HG03460 (cell line): ENCODE measurements at regions not wholly inside any gene's neighbourhood (a gene's known extent, or its start where the extent isn't known, plus 50 kb on each side); places are given as distances from the start of the nearest gene placed in this dataset.
"Not testable (repeated sequence)": the region's sequence is repeated elsewhere in the genome, so short reads cannot be mapped to it uniquely, and the experiment has no call there.

Experiments used
- ATAC-seq: cut with Tn5 transposase; IDR thresholded peaks from one replicate; pipeline ENCODE4 v1.9.1; 2021; ENCODE audit not compliant: unreplicated experiment

- no peak for ATAC-seq
Measured at GRCh38 chr6:67003844-67004243, 1296.8 kb upstream of the EYS start.

DNA sequence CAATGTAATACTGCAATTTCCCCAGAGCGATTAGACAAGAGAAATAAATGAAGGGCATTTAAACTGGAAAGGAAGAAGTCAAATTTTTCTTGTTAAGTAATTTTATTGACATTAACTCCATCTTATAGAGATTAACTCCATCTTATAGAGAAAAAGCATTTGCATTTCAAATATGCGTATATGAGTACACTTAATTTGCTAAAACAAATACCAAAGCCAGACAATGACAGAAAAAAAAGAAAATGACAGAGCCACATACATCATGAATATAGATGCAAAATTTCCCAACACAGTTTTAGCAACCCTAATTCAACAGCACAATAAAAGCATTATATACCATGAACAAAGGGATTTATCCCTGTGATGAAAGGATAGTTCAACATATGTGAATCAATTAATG, 1293.1 kb upstream of the EYS start:
- ATAC-seq = no peak

DNA sequence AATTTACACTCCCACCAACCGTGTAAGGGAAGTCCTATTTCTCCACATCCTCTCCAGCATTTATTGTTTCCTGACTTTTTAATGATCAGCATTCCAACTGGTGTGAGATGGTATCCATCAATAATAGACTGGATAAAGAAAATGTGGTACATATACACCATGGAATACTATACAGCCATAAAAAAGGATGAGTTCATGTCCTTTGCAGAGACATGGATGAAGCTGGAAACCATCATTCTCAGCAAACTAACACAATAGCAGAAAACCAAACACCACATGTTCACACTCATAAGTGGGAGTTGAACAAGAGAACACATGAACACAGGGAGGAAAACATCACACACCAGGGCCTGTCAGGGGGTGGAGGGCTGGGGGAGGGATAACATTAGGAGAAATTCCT, 1290.6 kb upstream of the EYS start:
- ATAC-seq = not testable (repeated sequence)

GRCh38 chr6:66995669-66996068, 1288.6 kb upstream of the EYS start:
- ATAC-seq = no peak

GRCh38 chr6:66993708-66994107, 1286.7 kb upstream of the EYS start:
- ATAC-seq = not testable (repeated sequence)

GRCh38 chr6:66993272-66993671, 1286.2 kb upstream of the EYS start:
- ATAC-seq = no peak

- ATAC-seq = no peak
Measured at GRCh38 chr6:66992660-66993059, 1285.6 kb upstream of the EYS start.

- no peak for ATAC-seq
Measured at GRCh38 chr6:66986940-66987339, 1279.9 kb upstream of the EYS start.

DNA sequence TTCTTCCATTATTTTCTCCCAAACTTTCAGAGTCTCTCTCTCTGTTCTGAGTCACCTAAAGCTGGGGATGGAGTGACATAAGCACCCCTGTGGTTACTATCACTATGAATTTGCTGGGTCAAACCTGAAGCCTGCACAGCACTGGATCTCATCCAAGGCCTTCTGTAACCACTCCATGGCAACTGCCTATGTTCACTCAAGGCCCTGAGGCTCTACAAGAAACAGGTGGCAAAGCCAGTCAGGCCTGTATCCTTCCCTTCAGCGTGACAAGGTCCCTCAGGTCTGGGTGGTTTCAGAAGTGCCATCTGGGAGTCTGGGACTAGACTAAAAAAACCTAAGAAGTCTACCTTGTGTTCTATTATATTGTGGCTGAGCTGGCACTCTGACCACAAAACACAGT, 1278.8 kb upstream of the EYS start:
- no peak for ATAC-seq

- no peak for ATAC-seq
Measured at GRCh38 chr6:66970373-66970772, 1263.3 kb upstream of the EYS start.

GRCh38 chr6:66965227-66965626, 1258.2 kb upstream of the EYS start:
- no peak for ATAC-seq

DNA sequence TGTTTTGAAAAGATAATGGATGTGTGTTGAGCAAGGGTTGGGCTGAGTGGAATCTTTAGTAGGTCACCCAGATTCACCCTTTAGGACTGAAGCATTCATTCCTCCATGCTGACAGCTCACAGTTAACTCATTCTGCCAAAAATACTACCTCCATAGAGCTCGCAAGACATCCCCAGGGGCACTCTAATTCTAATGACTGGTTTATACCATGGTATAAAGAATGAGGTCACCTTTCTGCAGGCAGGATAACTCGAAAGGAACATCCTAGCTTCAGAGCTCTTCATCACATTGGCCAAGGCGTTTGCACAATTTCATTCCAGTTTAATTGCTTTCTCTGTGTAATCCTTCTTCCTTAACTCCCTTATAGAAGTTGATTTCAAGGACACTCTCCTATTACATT, 1257.2 kb upstream of the EYS start:
- no peak for ATAC-seq

- ATAC-seq = no peak
Measured at GRCh38 chr6:66962082-66962481, 1255.1 kb upstream of the EYS start.

DNA sequence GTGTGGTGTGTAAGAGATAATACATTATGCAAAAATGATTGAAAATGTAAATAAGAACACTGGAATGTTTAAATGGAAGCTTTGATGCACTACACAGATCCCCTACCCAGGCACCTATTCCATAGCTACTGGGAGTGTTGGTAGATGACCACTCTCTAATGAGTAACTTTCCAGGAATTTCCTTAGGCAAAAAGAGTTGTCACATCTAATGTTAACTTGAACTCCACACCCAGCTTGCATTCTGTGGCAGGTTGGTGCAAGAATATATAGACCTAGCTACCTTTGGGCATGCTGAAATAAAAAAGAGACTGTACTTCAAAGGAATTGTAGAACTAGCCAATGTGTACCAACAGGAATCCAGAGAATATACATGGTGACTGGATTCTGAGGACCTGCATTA, 1254.2 kb upstream of the EYS start:
- no peak for ATAC-seq

DNA sequence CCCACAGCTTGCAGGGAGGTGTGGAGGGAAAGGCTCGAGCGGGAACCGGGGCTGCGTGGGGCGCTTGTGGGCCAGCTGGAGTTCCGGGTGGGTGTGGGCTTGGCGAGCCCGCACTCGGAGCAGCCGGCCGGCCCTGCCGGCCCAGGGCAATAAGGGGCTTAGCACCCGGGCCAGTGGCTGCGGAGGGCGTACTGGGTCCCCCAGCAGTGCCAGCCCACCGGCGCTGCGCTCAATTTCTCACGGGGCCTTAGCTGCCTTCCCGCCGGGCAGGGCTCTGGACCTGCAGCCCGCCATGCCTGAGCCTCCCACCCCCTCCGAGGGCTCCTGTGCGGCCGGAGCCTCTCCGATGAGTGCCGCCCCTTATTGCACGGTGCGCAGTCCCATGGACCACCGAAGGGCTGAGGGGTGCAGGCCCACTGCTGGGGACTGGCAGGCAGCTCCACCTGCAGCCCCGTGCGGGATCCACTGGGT, 1242.2 kb upstream of the EYS start:
- no peak for ATAC-seq

DNA sequence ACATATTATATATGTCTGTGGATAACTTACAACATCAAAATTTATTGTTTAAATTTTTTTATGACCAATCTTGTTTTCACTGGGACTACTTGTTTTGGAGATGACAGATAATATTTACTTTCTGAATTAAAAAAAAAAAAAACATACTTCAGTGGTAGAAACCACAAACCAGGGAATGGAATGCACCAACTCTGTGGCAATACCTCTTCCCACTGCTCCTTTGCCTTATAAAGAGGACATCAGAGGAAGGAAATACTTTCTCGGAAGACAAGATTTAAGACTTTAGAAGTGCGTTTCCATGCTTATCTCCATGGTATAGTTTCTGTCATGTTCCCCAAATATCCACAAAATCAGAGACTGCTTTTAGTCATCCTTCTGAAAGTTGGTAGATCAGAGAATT, 1241.1 kb upstream of the EYS start:
- ATAC-seq = no peak

GRCh38 chr6:66940003-66940402, 1233.0 kb upstream of the EYS start:
- ATAC-seq = no peak

- ATAC-seq = no peak
Measured at GRCh38 chr6:66937180-66937579, 1230.2 kb upstream of the EYS start.

GRCh38 chr6:66935612-66936011, 1228.6 kb upstream of the EYS start:
- no peak for ATAC-seq

DNA sequence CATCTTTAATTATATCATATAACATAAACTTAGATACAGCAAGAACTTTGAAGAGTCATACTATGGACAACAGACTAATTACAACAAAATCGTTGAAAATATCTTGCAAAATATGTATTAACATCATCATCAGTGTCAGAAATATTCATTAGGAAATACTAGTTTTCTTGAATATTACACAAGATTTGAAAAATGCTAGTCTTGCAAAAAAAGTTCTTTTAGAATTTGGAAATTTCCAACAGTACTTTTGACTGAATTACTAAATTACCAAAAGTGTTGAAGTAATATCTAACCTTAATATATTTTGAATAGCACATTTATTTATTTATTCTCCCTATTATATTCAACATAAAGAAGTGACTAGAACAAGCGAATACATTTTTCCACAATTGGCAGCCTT, 1224.8 kb upstream of the EYS start:
- ATAC-seq = no peak

- ATAC-seq = no peak
Measured at GRCh38 chr6:66930559-66931290, 1223.7 kb upstream of the EYS start.

- ATAC-seq = no peak
Measured at GRCh38 chr6:66926060-66926459, 1219.0 kb upstream of the EYS start.

DNA sequence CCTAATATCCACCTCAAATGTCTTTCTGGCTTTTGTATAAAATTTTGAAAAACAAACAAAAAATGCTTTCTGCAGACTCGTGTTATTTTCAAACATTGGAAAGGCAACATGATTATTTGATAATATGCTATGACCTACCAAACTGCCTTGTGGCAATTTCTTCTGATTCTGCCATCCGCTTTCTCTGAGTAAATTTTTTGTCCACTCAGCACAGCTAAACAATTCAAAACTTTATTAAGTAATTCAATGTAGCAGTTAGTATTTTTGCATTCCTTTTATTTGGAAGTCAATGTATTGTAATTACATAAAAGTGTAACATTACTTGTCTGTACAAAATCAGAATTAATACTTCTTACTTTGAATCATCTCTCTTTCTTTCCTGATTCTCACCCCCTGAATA, 1206.6 kb upstream of the EYS start:
- no peak for ATAC-seq
